OCI-LY1 (cell line): ENCODE measurements at regions not wholly inside any gene's neighbourhood (a gene's known extent, or its start where the extent isn't known, plus 50 kb on each side); places are given as distances from the start of the nearest gene placed in this dataset.

Experiments
- CTCF ChIP-seq: fragments of 200-600 bp; sonication (generic), shearing (Covaris generic); IDR thresholded peaks from 2 replicates; pipeline ENCODE4 v1.5.1; 2017; ENCODE audit warnings: mild to moderate bottlenecking, antibody characterized with exemption, low read length, moderate library complexity, mixed read lengths
- EZH2 ChIP-seq: fragments of 200-600 bp; sonication (generic), shearing (Covaris generic); IDR thresholded peaks from 2 replicates; pipeline ENCODE4 v1.8.0; 2017; ENCODE audit warnings: borderline replicate concordance, mixed run types, mild to moderate bottlenecking, antibody characterized with exemption, low read length, moderate library complexity, mixed read lengths

- TF ChIP-seq CTCF (no peak), EZH2 (no peak)
Measured at GRCh38 chr16:89034971-89035668, 58.1 kb upstream of the CBFA2T3 start.
